ENCODE measurements at regions not wholly inside any gene's neighbourhood (a gene's known extent, or its start where the extent isn't known, plus 50 kb on each side); places are given as distances from the start of the nearest gene placed in this dataset.

- DNase-seq (no peak), ATAC-seq (ENCODE audit: low FRiP score) (no peak)
- H3K4me1 ChIP-seq (ENCODE audit: control insufficient read depth in 1 of 2, insufficient read depth in 2 of 2, low read length in 2 of 2): no peaks in the 10 kb centered on the region
- intact Hi-C loops (cut with DNase I): no loop called here
- no peaks in the 10 kb centered on the region for H3K9me3 ChIP-seq (ENCODE audit: control insufficient read depth, low read length)
- 77 to 80% methylated on average over 9 of the region's 9 CpGs for WGBS, 2 donors
- no peaks in the 10 kb centered on the region for H3K36me3 ChIP-seq (ENCODE audit: control insufficient read depth in 1 of 2, insufficient read depth in 2 of 2, low read length in 1 of 2)
- H3K27ac ChIP-seq (ENCODE audit: low read depth in 1 of 2, low read length in 2 of 2): no peak overlapping the region
- no peak overlapping the region for H3K4me3 ChIP-seq (ENCODE audit: low read length in 2 of 2)
- H3K27me3 ChIP-seq (ENCODE audit: control insufficient read depth in 1 of 2, insufficient read depth in 2 of 2, low read length in 1 of 2): peaks cover 0 to 2% of the 10 kb centered on the region in 2 donors
Measured at GRCh38 chr17:71407981-71408380, 712.8 kb upstream of the SOX9 start.

- no peak overlapping the region for H3K27ac ChIP-seq (ENCODE audit: low read depth in 1 of 2, low read length in 2 of 2)
- no peaks in the 10 kb centered on the region for H3K36me3 ChIP-seq (ENCODE audit: control insufficient read depth in 1 of 2, insufficient read depth in 2 of 2, low read length in 1 of 2)
- DNase-seq: no peak
- 89% methylated on average over 1 of the region's 1 CpG; no CpG with 5 or more reads in 1 of the 2 donors for WGBS, 2 donors
- intact Hi-C loops (cut with DNase I): no loop called here
- no peak overlapping the region for H3K4me3 ChIP-seq (ENCODE audit: low read length in 2 of 2)
- H3K27me3 ChIP-seq (ENCODE audit: control insufficient read depth in 1 of 2, insufficient read depth in 2 of 2, low read length in 1 of 2): peaks cover 0 to 2% of the 10 kb centered on the region in 2 donors
- no peaks in the 10 kb centered on the region for H3K4me1 ChIP-seq (ENCODE audit: control insufficient read depth in 1 of 2, insufficient read depth in 2 of 2, low read length in 2 of 2)
- no peaks in the 10 kb centered on the region for H3K9me3 ChIP-seq (ENCODE audit: control insufficient read depth, low read length)
- ATAC-seq (ENCODE audit: low FRiP score): no peak
Measured at GRCh38 chr17:71409137-71409536, 711.7 kb upstream of the SOX9 start.

GRCh38 chr17:71409712-71410111 is 711.1 kb upstream of the SOX9 start:
- Histone ChIP-seq H3K9me3 (ENCODE audit: control insufficient read depth, low read length) (no peaks in the 10 kb centered on the region), H3K4me3 (ENCODE audit: low read length in 2 of 2) (no peak overlapping the region), H3K27me3 (ENCODE audit: control insufficient read depth in 1 of 2, insufficient read depth in 2 of 2, low read length in 1 of 2) (peaks cover 0 to 2% of the 10 kb centered on the region in 2 donors), H3K36me3 (ENCODE audit: control insufficient read depth in 1 of 2, insufficient read depth in 2 of 2, low read length in 1 of 2) (no peaks in the 10 kb centered on the region), H3K27ac (ENCODE audit: low read depth in 1 of 2, low read length in 2 of 2) (no peak overlapping the region), H3K4me1 (ENCODE audit: control insufficient read depth in 1 of 2, insufficient read depth in 2 of 2, low read length in 2 of 2) (no peaks in the 10 kb centered on the region)
- 79 to 85% methylated on average over 4 of the region's 4 CpGs for WGBS, 2 donors
- ATAC-seq (ENCODE audit: low FRiP score): no peak
- DNase-seq: no peak
- intact Hi-C loops (cut with DNase I): no loop called here

- H3K27ac ChIP-seq (ENCODE audit: low read depth in 1 of 2, low read length in 2 of 2): no peak overlapping the region
- no peak for ATAC-seq (ENCODE audit: low FRiP score)
- 71 to 75% methylated on average over 5 of the region's 5 CpGs for WGBS, 2 donors
Measured at GRCh38 chr17:71412803-71413202, 708.0 kb upstream of the SOX9 start.

GRCh38 chr17:71413935-71414334 is 706.9 kb upstream of the SOX9 start:
- Histone ChIP-seq H3K4me1 (ENCODE audit: control insufficient read depth in 1 of 2, insufficient read depth in 2 of 2, low read length in 2 of 2) (no peaks in the 10 kb centered on the region), H3K27ac (ENCODE audit: low read depth in 1 of 2, low read length in 2 of 2) (no peak overlapping the region), H3K4me3 (ENCODE audit: low read length in 2 of 2) (no peak overlapping the region), H3K36me3 (ENCODE audit: control insufficient read depth in 1 of 2, insufficient read depth in 2 of 2, low read length in 1 of 2) (no peaks in the 10 kb centered on the region), H3K9me3 (ENCODE audit: control insufficient read depth, low read length) (no peaks in the 10 kb centered on the region), H3K27me3 (ENCODE audit: control insufficient read depth in 1 of 2, insufficient read depth in 2 of 2, low read length in 1 of 2) (peaks cover 0 to 2% of the 10 kb centered on the region in 2 donors)
- ATAC-seq (ENCODE audit: low FRiP score) (no peak), DNase-seq (no peak)
- 90 to 91% methylated on average over 2 of the region's 2 CpGs for WGBS, 2 donors
- intact Hi-C loops (cut with DNase I): no loop called here

More at GRCh38 chr17:71412803-71413202, 708.0 kb upstream of the SOX9 start:
- Histone ChIP-seq H3K4me3 (ENCODE audit: low read length in 2 of 2) (no peak overlapping the region), H3K27me3 (ENCODE audit: control insufficient read depth in 1 of 2, insufficient read depth in 2 of 2, low read length in 1 of 2) (peaks cover 0 to 2% of the 10 kb centered on the region in 2 donors), H3K4me1 (ENCODE audit: control insufficient read depth in 1 of 2, insufficient read depth in 2 of 2, low read length in 2 of 2) (no peaks in the 10 kb centered on the region), H3K9me3 (ENCODE audit: control insufficient read depth, low read length) (no peaks in the 10 kb centered on the region), H3K36me3 (ENCODE audit: control insufficient read depth in 1 of 2, insufficient read depth in 2 of 2, low read length in 1 of 2) (no peaks in the 10 kb centered on the region)
- no peak for DNase-seq
- intact Hi-C loops (cut with DNase I): no loop called here

GRCh38 chr17:71417142-71417541 is 703.7 kb upstream of the SOX9 start:
- WGBS, 2 donors: 97 to 98% methylated on average over 1 of the region's 1 CpG
- H3K4me3 ChIP-seq (ENCODE audit: low read length in 2 of 2): no peak overlapping the region
- H3K27me3 ChIP-seq (ENCODE audit: control insufficient read depth in 1 of 2, insufficient read depth in 2 of 2, low read length in 1 of 2): no peaks in the 10 kb centered on the region
- H3K36me3 ChIP-seq (ENCODE audit: control insufficient read depth in 1 of 2, insufficient read depth in 2 of 2, low read length in 1 of 2): no peaks in the 10 kb centered on the region
- ATAC-seq (ENCODE audit: low FRiP score) (no peak), DNase-seq (no peak)
- H3K4me1 ChIP-seq (ENCODE audit: control insufficient read depth in 1 of 2, insufficient read depth in 2 of 2, low read length in 2 of 2): no peaks in the 10 kb centered on the region
- H3K27ac ChIP-seq (ENCODE audit: low read depth in 1 of 2, low read length in 2 of 2): no peak overlapping the region
- H3K9me3 ChIP-seq (ENCODE audit: control insufficient read depth, low read length): no peaks in the 10 kb centered on the region
- intact Hi-C loops (cut with DNase I): no loop called here

DNA sequence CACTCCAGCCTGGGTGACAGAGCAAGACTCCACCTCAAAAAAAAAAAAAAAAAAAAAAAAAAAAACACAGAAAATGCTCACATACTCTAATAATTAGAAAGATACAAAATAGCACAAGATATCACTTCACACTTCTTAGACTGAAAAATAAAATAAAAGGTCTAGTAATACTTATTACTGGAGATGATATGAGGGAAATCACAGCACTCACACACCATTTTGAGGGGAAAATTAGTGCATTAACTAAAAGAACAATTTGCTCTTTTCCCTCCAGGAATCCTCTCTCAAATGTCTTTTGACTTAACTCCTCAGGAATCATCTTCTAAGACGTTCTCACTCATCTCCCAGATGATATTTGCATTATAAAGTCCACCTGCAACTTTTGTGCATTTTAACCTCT is 697.9 kb upstream of the SOX9 start:
- no peak for DNase-seq
- WGBS, 2 donors: 56 to 71% methylated on average over 1 of the region's 1 CpG
- no peak for ATAC-seq (ENCODE audit: low FRiP score)

DNA sequence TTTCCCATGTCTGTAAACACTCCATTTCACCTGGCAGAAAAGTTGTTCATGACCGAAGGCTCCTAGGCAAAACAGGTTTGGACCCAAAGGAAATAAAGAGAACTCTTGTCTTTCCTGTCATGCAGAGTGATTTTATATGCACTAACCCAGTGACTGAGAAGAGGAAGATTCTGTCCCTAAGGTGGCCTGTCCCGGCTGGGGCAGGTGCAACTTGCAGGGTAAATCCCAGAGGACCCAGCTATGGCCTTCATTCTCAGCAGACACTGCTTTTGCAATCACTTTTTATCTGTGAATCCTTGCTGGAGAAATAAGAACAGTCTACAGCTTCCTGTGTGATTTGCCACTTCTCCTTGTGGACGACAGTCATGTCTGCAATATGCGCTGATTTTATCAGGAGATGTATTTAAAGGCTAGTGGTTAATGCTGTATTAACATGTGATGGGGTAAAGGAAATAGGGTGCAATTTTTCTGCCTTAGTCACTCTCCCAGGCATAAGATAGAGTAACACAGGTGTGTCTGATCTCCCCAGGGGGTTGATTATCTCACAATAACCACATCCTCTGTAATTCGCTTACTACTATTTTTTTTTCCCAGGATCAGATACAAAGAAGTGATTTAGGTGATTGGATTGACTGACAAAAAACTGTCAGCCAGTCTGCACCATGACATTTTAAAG is 696.8 kb upstream of the SOX9 start:
- no peak for ATAC-seq (ENCODE audit: low FRiP score)
- 74 to 85% methylated on average over 5 of the region's 5 CpGs for WGBS, 2 donors
- Histone ChIP-seq H3K4me3 (ENCODE audit: low read length in 2 of 2) (no peak overlapping the region), H3K27ac (ENCODE audit: low read depth in 1 of 2, low read length in 2 of 2) (no peak overlapping the region), H3K4me1 (ENCODE audit: control insufficient read depth in 1 of 2, insufficient read depth in 2 of 2, low read length in 2 of 2) (no peaks in the 10 kb centered on the region), H3K9me3 (ENCODE audit: control insufficient read depth, low read length) (peaks cover 2% of the 10 kb centered on the region), H3K27me3 (ENCODE audit: control insufficient read depth in 1 of 2, insufficient read depth in 2 of 2, low read length in 1 of 2) (no peaks in the 10 kb centered on the region), H3K36me3 (ENCODE audit: control insufficient read depth in 1 of 2, insufficient read depth in 2 of 2, low read length in 1 of 2) (no peaks in the 10 kb centered on the region)
- DNase-seq: no peak
- intact Hi-C loops (cut with DNase I): no loop called here

More for the DNA sequence above, 697.9 kb upstream of the SOX9 start:
- intact Hi-C loops (cut with DNase I): no loop called here
- H3K36me3 ChIP-seq (ENCODE audit: control insufficient read depth in 1 of 2, insufficient read depth in 2 of 2, low read length in 1 of 2): no peaks in the 10 kb centered on the region
- no peaks in the 10 kb centered on the region for H3K4me1 ChIP-seq (ENCODE audit: control insufficient read depth in 1 of 2, insufficient read depth in 2 of 2, low read length in 2 of 2)
- peaks cover 2% of the 10 kb centered on the region for H3K9me3 ChIP-seq (ENCODE audit: control insufficient read depth, low read length)
- no peak overlapping the region for H3K4me3 ChIP-seq (ENCODE audit: low read length in 2 of 2)
- no peak overlapping the region for H3K27ac ChIP-seq (ENCODE audit: low read depth in 1 of 2, low read length in 2 of 2)
- H3K27me3 ChIP-seq (ENCODE audit: control insufficient read depth in 1 of 2, insufficient read depth in 2 of 2, low read length in 1 of 2): no peaks in the 10 kb centered on the region

- H3K27ac ChIP-seq (ENCODE audit: low read depth in 1 of 2, low read length in 2 of 2): no peak overlapping the region
- no peaks in the 10 kb centered on the region for H3K36me3 ChIP-seq (ENCODE audit: control insufficient read depth in 1 of 2, insufficient read depth in 2 of 2, low read length in 1 of 2)
- H3K4me3 ChIP-seq (ENCODE audit: low read length in 2 of 2): no peak overlapping the region
- no peak for ATAC-seq (ENCODE audit: low FRiP score)
- 62 to 70% methylated on average over 3 of the region's 3 CpGs for WGBS, 2 donors
- H3K27me3 ChIP-seq (ENCODE audit: control insufficient read depth in 1 of 2, insufficient read depth in 2 of 2, low read length in 1 of 2): no peaks in the 10 kb centered on the region
- H3K9me3 ChIP-seq (ENCODE audit: control insufficient read depth, low read length): peaks cover 4% of the 10 kb centered on the region
- intact Hi-C loops (cut with DNase I): no loop called here
- no peaks in the 10 kb centered on the region for H3K4me1 ChIP-seq (ENCODE audit: control insufficient read depth in 1 of 2, insufficient read depth in 2 of 2, low read length in 2 of 2)
- DNase-seq: no peak
Measured at GRCh38 chr17:71427801-71428200, 693.0 kb upstream of the SOX9 start.
